ENCODE measurements at regions not wholly inside any gene's neighbourhood (a gene's known extent, or its start where the extent isn't known, plus 50 kb on each side); places are given as distances from the start of the nearest gene placed in this dataset.

DNA sequence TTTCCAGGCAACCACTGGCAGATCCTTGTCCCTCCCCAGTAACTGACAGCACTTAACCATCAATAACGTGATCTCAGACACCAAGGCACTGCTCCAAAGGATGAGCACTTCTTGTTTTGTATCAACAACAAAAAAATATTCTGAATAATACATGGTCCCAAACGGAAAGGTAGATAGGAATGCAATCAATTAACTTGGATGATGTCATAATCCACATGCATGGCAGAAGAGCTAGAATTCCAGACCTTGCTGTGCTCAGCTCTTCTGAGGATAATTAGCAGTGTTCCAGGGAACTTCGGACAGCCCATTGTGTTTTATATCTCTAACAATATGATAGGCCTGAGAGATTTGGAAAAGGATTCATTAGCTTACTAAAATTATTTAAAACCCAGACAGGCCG lies 288.4 kb upstream of the PCSK5 start:
- in situ Hi-C loops (cut with HindIII; ENCODE audit: low sequenced_read_pairs): no loop called here

DNA sequence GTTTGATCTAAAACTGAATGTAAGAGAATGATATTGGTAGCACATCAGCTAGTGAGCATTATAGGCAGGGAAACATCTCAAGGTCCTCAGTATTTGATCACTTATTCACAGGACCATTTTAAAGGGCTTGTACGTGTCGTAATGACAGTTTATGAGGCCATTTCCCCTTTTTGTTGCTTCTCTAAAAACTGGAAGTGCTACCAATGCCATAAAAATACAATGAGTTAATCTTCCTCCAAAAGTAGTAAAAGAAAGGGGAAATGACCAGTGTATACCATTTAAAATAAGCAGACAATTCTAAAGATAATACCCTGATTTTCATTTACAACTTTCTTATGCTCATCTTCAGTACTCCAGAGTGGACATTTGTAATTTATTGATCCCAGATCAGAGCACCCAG lies 285.8 kb upstream of the PCSK5 start:
- in situ Hi-C loops (cut with HindIII; ENCODE audit: low sequenced_read_pairs): no loop called here

DNA sequence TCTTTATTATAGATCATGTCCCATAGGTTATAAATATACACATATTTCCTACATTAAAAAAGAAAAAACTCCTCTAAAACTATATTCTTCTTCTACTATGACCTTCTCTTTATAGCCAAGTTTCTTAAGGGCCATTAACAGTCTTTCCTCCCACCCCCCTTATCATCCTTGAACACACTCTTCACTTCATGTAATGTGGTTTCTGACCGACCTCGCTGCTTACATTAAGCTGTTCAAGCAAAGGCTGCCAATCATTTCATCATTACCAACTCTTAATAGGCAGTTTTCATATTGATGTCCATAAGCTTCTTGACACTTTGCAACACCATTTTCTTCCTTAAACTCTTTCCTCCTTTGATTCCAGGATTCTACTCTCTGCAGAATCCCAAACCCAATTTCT lies 283.0 kb upstream of the PCSK5 start:
- in situ Hi-C loops (cut with HindIII; ENCODE audit: low sequenced_read_pairs): no loop called here

DNA sequence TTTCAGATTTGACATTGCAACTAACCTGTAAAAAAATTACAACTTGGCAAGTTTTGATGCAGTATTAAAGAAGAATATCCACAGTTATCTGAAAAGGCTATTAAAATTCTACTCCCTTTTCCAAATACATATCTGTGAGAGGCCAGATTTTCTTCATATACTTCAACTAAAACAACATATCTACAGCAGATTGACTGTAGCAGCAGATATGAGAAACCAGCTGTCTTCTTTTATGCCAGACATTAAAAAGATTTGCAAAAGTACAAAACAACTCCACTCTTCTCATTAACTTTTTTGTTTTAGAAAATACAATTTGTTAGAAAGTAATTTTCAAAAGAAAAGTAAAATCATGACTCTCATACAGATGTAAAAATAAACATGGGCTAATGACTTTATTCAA lies 281.1 kb upstream of the PCSK5 start:
- in situ Hi-C loops (cut with HindIII; ENCODE audit: low sequenced_read_pairs): no loop called here

DNA sequence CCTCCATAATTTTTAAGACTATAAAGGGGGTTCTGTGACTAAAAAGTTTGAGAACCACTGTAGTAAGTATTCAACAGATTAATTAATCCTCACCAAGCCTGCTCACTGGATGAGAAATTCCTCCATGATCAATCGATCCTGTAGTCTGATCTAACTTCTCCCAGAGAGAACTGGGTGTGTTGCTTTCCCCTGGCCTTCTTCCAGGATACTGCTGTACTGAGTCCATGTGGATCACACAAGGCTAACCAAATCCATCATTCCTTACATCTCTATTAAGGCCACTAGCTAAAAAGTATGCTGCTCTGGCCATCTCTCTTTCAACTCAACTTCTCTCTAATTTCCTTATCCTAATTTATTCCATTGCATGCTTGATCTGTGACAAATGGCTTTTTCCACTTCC lies 280.2 kb upstream of the PCSK5 start:
- in situ Hi-C loops (cut with HindIII; ENCODE audit: low sequenced_read_pairs): no loop called here

DNA sequence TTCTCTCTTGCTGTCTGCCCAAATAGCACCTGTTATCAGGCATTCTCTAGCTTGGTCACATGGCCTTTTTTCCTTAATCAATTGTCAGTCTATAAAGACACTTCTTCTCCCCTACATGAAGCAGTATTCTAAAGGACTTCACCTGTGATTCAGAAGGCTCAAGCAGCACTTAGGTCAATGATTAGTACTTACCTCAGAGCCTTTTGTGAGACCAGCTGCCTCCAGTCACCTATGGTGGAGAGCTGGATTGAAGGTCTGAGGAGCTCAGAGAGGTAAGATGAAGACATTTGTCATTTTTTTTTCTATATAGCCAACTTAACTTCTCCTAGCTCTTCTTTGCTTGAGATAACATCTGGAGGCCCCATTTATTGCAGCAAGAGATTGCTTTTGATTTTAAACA lies 278.3 kb upstream of the PCSK5 start:
- in situ Hi-C loops (cut with HindIII; ENCODE audit: low sequenced_read_pairs): no loop called here

DNA sequence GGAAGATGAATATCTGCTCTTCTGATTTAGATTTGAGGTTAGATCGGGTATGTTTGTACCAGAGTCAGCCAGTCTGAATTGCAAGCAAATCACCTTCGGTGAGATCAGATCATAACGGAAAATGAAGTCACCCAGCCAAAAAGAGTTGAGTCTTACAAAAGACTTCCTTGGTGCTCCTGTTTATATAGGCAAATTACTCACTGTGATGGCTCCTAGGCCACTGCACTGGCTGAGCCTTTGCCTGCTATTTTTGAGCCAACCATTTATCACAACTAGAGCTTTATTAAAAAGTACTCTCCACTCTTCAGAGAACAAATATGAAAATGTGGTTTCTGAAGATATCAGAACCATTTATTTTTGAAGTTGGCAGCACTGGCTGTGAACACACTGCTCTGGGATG lies 277.7 kb upstream of the PCSK5 start:
- in situ Hi-C loops (cut with HindIII; ENCODE audit: low sequenced_read_pairs): no loop called here

DNA sequence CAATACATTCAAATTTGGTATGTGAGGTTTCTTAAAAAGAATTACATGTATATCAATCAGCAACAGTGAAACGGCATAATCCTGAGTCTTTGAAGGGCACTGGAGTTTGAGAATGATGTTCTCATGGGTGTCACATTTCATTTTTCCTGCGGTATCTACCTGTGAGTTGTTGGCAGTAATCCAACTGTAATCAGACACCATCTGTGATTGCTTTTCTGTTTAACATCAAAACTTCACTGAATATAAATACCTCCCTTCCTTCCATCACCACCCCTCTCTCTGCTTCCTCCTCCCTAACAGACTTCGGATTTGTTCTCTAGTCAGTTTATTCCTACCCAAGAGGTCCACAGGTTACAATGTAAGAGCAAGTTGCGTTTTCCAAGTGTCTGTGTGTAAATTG lies 275.2 kb upstream of the PCSK5 start:
- in situ Hi-C loops (cut with HindIII; ENCODE audit: low sequenced_read_pairs): no loop called here

DNA sequence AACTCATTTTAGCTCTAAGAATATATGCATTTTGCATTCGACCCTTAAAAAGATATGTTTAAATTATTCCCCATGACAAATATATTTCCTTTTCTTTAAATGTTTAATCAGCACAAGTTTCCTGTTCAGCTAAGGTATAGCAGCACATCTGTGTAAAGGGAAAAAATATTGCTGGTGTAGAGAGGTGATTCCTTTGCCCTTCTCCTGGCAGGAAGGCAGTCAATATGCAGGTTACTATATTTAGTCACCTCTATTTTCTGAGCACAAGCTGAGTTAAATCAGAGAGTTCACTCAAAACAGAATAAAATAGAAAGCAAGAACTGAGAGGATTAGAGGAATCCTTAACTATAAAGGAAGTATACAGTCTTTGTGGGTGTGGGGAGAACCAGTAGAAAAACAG lies 274.4 kb upstream of the PCSK5 start:
- in situ Hi-C loops (cut with HindIII; ENCODE audit: low sequenced_read_pairs): no loop called here

DNA sequence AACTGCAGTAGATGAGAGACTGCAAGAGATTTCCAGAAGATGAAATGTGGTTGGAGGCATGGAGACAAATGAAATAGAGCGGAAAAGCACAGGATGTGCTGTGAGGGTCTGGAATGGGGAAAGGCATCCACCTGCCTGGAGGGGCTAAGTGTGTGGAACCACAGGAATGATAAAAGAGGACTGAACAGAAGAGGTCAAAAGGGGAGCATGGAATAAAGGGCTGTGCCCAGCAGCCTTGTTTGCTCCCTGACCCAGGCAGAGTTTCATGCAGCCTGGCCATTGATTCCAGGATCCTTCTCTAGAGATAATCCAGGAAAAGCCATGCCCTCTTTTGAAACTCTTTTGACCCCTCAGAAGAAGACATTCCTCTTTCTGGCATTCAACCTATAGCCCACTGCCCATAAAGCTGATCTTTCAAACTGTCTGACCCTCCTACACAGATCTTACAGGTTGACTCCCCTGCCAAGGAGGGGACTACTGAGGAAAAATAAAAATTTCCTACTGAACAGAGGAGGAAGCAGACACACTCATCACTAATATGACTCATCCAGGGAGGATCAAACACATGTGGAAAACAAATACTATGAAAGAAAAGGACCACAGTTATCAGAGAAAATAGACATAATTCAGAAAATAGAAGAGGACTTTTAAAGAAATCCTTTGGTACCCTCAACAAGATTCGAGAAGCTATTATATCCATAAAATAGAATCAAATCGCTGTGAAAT lies 273.5 kb upstream of the PCSK5 start:
- in situ Hi-C loops (cut with HindIII; ENCODE audit: low sequenced_read_pairs): no loop called here

DNA sequence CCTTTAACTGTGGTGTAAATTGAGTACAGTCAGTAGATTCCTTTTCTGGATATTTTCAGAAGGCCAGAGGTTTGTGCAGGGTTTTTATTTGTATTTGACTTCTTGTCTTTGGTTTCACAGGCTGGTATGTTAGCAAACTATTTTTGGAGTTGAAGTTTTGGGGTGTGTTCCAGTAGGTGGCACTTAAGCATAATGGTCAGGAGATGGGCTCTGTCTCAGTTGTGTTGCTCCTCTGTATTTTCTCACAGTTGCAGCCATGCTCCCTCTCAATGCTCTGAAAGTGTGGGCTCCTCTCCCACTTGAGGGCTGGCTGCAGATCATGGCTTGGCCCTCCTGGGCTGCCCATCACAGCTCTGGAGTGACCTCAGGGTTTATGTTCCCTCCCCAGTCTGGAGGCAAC lies 267.0 kb upstream of the PCSK5 start:
- in situ Hi-C loops (cut with HindIII; ENCODE audit: low sequenced_read_pairs): no loop called here

DNA sequence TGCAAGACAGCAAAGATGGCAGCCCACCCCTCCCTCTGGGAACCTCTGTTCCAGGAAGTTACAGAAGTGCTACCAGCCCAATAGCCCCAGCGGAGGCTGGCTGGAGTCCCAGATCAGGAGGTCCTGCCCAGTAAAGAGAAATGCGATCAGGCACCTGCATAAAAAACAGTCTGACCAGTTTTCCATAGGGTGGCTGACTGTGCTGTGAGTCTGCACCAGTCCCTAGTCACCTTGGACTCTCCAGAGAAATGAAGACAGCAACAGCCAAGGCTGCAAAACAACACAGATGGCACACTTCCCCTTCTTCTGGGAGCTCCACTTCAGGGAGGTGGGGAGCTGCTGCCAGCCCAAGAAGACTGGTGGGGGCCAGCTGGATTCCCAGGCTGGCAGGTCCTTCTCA lies 265.5 kb upstream of the PCSK5 start:
- in situ Hi-C loops (cut with HindIII; ENCODE audit: low sequenced_read_pairs): no loop called here

DNA sequence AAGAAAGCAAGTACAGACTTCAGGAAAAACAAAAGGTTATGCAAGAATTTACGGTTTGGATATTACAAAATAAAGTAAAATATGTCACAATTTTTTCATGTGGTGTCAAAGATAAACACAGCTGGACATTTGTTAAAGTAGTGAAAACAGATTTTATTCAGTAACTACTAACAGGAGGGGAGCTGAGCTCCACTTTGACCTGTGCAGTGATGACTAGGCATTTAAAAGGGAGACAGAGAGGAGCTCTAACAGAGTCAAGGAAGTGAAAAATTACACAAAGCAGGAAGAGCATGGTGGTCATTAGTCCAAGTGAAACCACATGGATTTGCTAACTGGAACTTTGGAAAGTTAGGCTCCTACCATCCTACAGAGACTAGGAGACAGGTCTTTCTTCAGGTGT lies 263.6 kb upstream of the PCSK5 start:
- in situ Hi-C loops (cut with HindIII; ENCODE audit: low sequenced_read_pairs): no loop called here

DNA sequence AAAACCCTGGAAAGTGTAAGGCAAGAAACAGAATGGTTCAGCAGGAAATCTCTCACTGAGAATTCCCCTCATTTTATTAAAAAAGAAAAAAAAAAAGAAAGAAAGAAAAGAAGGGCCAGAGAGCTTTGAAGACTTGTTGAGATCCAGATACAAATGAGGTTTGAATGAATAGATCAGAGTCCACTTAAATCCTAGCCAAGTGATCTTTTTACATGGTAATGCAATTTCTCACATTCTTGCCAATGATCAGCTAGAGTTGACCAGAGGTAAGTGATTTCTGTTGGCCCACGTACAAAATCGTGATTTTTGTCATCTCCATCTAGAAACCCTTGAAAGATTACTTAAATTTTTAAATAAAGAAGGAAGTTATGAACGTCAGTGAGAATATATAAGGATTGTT lies 261.5 kb upstream of the PCSK5 start:
- in situ Hi-C loops (cut with HindIII; ENCODE audit: low sequenced_read_pairs): no loop called here

DNA sequence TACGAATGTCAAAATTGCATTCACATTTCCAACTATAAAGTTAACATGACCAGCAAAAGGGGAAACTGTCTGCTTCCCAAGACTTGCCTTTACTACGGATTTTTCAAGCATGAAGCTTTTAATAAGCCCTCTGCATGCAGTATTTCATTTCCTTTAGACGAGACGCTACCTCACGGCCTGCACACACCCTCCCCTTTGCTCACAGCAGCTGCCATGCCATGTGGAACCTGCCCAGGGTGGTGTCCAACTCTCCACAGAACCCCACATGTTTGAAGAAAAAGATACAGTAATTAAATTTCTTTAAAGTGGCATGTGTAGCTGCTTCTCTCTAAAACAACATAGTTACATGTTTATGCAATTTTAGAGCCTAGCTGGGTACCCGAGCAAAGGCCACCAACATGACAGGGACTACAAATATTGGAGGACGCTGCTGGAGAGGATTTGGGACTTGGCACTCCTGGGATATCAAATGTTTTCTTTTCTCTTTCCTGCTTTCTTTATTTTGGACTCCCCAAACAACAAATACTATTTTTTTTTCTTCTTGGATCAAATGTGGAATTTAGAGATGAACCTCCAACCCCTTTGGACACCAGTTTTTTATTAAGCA lies 256.9 kb upstream of the PCSK5 start:
- in situ Hi-C loops (cut with HindIII; ENCODE audit: low sequenced_read_pairs): no loop called here

DNA sequence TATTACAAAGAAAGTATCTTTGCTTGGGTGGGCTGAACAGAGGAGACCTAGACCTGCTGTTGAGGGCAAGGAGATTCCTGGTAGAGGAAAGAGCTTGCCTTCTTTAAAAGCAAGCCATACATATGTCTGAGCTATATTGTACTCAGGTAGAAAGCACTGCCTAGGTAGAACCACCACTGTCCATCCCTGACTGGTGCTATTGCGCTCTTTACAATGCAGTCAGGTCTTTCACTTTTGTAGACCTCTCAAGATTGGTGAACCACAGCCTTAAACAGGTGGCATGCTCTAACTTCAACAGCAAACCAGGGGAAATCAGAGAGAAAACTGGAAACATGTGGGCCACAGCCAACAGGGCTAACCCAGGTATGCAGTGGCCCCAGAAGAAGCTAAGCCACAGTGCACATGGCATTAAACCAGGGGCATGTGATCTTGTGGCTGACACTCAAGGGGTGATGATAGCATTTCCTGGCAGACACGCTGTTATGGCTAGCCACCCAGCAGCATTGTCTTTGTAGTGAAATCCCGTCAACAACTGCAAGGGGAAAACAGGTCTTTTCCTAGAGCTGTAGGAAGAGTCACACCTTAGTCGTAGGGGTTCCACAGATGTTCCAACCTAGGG lies 253.9 kb upstream of the PCSK5 start:
- in situ Hi-C loops (cut with HindIII; ENCODE audit: low sequenced_read_pairs): no loop called here

DNA sequence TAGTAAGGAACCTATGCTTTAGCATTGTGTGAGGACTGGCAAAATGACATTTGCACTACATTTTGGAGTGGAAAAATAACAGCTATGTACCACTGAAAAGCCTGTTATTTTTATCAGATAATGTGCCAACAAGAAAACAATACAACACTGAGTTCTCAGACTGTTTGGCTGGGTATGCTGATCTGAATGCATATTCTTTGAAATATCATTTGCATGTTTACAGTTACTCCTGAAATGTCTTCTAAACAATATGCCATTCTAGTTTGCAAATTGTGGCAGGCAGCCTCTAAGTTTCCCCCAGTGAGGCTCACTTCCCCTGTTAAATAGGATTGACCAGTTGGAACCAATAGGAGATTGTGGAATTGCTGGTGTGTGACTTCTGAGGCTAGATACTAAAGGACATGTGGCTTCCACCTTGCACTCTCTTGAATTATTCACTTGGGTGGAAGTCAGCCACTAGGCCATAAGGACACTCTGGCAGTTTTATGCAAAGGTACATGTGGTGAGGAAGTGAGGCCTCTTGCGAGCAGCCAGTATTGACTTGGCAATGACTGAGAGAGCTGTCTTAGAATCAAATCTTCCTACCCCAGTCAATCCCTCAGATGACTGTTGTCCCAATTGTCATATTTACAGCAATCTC lies 250.4 kb upstream of the PCSK5 start:
- in situ Hi-C loops (cut with HindIII; ENCODE audit: low sequenced_read_pairs): no loop called here

DNA sequence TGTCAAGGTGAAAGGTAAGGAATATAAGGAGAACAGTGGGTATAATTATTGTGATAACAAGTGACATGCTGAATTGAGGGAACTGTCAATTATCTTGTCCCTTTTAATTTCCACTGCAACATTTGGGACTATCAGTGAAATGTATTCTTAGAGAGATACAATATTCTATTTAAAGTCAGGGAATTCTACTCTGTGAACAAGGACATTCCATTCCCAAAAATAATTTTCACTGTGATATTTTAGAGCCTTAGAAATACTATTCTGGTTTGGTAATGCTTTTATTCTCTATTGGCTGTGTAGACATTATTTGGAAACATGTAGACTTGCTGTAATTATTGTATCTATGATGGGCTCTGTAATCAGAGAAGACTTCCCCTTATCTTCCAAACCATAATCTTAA lies 248.0 kb upstream of the PCSK5 start:
- in situ Hi-C loops (cut with HindIII; ENCODE audit: low sequenced_read_pairs): no loop called here

DNA sequence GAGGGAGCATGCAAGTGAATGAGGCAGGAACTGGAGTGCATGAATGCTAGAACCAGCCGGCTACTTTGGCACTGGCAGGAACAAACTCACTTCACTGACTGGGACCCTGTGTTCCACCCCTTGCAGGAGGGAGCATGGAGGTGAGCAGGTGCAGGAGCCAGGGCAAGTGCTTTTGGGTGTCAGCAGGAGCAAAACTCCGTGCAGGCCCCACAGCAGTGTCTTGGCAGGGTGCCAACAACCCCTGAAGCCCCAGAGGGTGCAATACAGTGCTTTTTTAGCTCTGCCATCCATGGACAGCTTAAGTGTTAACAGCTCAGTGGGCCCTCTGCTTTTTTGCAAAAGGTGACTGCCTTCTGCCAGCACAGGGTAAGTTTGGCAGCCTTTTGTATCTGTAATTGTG lies 245.8 kb upstream of the PCSK5 start:
- in situ Hi-C loops (cut with HindIII; ENCODE audit: low sequenced_read_pairs): no loop called here

DNA sequence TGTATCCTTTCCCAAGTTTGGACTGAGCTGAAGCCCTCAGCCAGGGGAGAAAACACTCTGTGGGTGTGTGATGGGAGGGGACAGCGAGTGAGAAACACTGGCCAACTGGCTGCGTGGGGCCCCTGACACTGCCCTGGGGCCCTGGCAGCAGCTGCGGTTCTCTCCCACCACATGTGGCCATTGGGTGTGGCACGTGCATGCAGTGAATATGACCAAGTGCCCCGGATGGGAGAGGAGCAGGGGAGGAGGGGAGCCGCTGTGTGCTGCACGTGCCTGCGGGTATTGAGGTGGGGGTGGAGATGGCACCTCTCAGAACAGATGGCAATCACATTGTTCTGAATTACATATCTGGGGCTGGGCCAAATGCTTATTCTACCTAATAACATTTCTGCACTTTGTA lies 242.4 kb upstream of the PCSK5 start:
- in situ Hi-C loops (cut with HindIII; ENCODE audit: low sequenced_read_pairs): no loop called here

DNA sequence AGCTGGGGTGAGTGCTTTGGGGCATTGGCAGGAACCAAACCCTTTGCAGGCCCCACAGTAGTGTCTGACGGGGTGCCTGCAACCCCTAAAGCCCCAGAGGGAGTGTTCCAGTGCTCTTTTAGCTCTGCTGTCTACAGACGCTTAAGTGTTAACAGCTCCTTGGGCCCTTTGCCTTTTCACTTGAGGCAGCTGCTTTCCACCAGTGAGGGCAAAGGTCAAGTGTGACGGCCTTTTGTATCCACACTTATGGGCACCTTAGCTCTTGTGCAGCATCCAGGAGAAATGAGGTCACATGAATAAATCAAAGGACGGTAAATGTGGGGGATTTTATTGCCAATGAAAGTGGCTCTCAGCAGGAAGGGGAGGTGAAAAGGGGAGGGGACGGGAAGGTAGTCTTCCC lies 241.4 kb upstream of the PCSK5 start:
- in situ Hi-C loops (cut with HindIII; ENCODE audit: low sequenced_read_pairs): no loop called here

DNA sequence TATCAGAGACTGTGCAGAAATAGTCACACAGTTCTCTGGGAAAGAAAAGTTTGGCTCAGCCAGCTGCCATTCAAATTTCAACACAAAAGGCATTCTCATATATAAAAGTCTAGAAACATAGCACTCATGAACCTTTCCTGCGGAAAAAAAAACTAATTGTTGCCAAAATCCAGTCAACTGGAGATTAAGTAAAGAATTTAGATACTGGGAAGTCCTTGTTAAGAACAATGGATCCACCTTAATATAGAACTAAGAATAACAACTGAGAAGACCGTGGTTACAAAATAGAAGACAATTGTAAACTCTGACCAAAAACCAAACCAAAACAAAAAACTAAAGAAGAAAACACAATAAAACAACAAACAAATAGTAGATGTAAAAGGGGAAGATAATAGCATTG lies 238.8 kb upstream of the PCSK5 start:
- in situ Hi-C loops (cut with HindIII; ENCODE audit: low sequenced_read_pairs): no loop called here

All from endothelial cell of hepatic sinusoid (primary cell).